H1 (cell line): ENCODE measurements at regions not wholly inside any gene's neighbourhood (a gene's known extent, or its start where the extent isn't known, plus 50 kb on each side); places are given as distances from the start of the nearest gene placed in this dataset.

ENCODE experiments used
- CTCF ChIA-PET: fragments of 300-600 bp; sonication (Branson Sonifier 250); formaldehyde crosslinking; loops from one replicate; lab custom pipeline; 2021; ENCODE audit not compliant: partially characterized antibody; lab: Charles Lee
- POLR2A ChIA-PET: fragments of 300-600 bp; sonication (Branson Sonifier 250); formaldehyde crosslinking; loops from one replicate; lab custom pipeline; 2021; ENCODE audit warnings: inconsistent platforms; ENCODE audit not compliant: partially characterized antibody; lab: Charles Lee
- DNase-seq, 2 experiments: peaks; one replicate each; pipeline versions ENCODE4 v3.0.0 to v3.0.0-alpha.2; 2010 to 2022; ENCODE audit warnings: low spot score in 2 of 2, low read depth in 1 of 2, mixed read lengths in 1 of 2
- FAIRE-seq: peaks from 2 replicates; lab custom pipeline; 2011; peaks lifted over from hg19 to GRCh38; lab: Jason Lieb, UNC
- H2AFZ ChIP-seq: 2 replicates; pipeline ENCODE4 v1.8.1; 2012; ENCODE audit warnings: low read length, inconsistent platforms
- H2AK5ac ChIP-seq: 2 replicates; pipeline ENCODE4 v1.6.1; 2013; ENCODE audit warnings: low read depth, low read length
- H2BK120ac ChIP-seq: replicated peaks from 2 replicates; pipeline ENCODE3; 2013; ENCODE audit warnings: low read depth, low read length, inconsistent platforms
- H2BK12ac ChIP-seq: 2 replicates; pipeline ENCODE4 v1.6.1; 2013; ENCODE audit warnings: low read depth, low read length
- H2BK15ac ChIP-seq: 2 replicates; pipeline ENCODE4 v1.6.1; 2013; ENCODE audit warnings: low read length
- H2BK20ac ChIP-seq: 2 replicates; pipeline ENCODE4 v1.6.1; 2013; ENCODE audit warnings: low read length
- H2BK5ac ChIP-seq: 2 replicates; pipeline ENCODE4 v1.6.1; 2013; ENCODE audit warnings: low read depth, low read length
- H3K14ac ChIP-seq: 2 replicates; pipeline ENCODE4 v1.6.1; 2013; ENCODE audit warnings: inconsistent platforms; ENCODE audit not compliant: insufficient read length
- H3K18ac ChIP-seq: 2 replicates; pipeline ENCODE4 v1.6.1; 2013; ENCODE audit warnings: low read length; ENCODE audit errors: extremely low read depth
- H3K23ac ChIP-seq: 2 replicates; pipeline ENCODE4 v1.6.1; 2013; ENCODE audit warnings: inconsistent platforms; ENCODE audit not compliant: insufficient read length
- H3K23me2 ChIP-seq: 2 replicates; pipeline ENCODE4 v1.6.1; 2013; ENCODE audit warnings: low read depth, low read length
- H3K27ac ChIP-seq: 2 replicates; pipeline ENCODE4 v1.6.1; 2011; ENCODE audit warnings: low read depth, low read length, inconsistent platforms
- H3K27me3 ChIP-seq, 4 experiments: replicated peaks in 1 of 4; 1 replicate in 1 of 4; 2 replicates in 3 of 4; pipeline versions ENCODE4 v1.6.1 to v1.8.1; 2011 to 2013; ENCODE audit warnings: low read length in 3 of 4, mild to moderate bottlenecking in 3 of 4, inconsistent platforms in 2 of 4, mixed read lengths in 2 of 4, moderate library complexity in 1 of 4; ENCODE audit not compliant: control insufficient read depth in 3 of 4, insufficient read depth in 3 of 4; ENCODE audit errors: extremely low read depth in 1 of 4
- H3K36me3 ChIP-seq, 4 experiments: 2 replicates each; pipeline versions ENCODE4 v1.6.1 to v1.8.1; 2011 to 2013; ENCODE audit warnings: mild to moderate bottlenecking in 4 of 4, low read length in 3 of 4, moderate library complexity in 2 of 4, control low read depth in 1 of 4, inconsistent platforms in 1 of 4; ENCODE audit not compliant: insufficient read depth in 4 of 4, control insufficient read depth in 2 of 4
- H3K4ac ChIP-seq: replicated peaks from 2 replicates; pipeline ENCODE3; 2013; ENCODE audit warnings: low read length, low read depth, mixed read lengths, inconsistent platforms; ENCODE audit not compliant: insufficient read length
- H3K4me1 ChIP-seq, 4 experiments: replicated peaks in 1 of 4; 1 replicate in 1 of 4; 2 replicates in 3 of 4; pipeline versions ENCODE4 v1.6.1 to v1.8.1; 2011 to 2013; ENCODE audit warnings: low read length in 3 of 4, inconsistent platforms in 2 of 4, mixed read lengths in 1 of 4; ENCODE audit not compliant: insufficient read depth in 4 of 4, control insufficient read depth in 3 of 4
- H3K4me2 ChIP-seq, 2 experiments: 2 replicates each; pipeline versions ENCODE4 v1.6.1 to v1.8.1; 2011 to 2013; ENCODE audit warnings: low read depth in 2 of 2, low read length in 2 of 2, control low read depth in 1 of 2, inconsistent platforms in 1 of 2, mild to moderate bottlenecking in 1 of 2; ENCODE audit not compliant: insufficient read depth in 1 of 2
- H3K4me3 ChIP-seq, 4 experiments: fragments of 200-600, 300-600 bp in 1 of 4; sonication (generic), shearing (Covaris generic), sonication (Bioruptor Twin) in 1 of 4; 2 replicates each; pipeline versions ENCODE4 v1.5.1 to v1.8.1; 2011 to 2016; ENCODE audit warnings: low read length in 4 of 4, low read depth in 3 of 4, control low read depth in 2 of 4, inconsistent platforms in 2 of 4, mild to moderate bottlenecking in 2 of 4, mixed read lengths in 1 of 4, moderate library complexity in 1 of 4; ENCODE audit not compliant: insufficient read depth in 2 of 4; ENCODE audit errors: extremely low read depth in 1 of 4
- H3K56ac ChIP-seq: replicated peaks from 2 replicates; pipeline ENCODE3; 2013; ENCODE audit warnings: low read depth, mild to moderate bottlenecking, mixed read lengths, low read length, inconsistent platforms; ENCODE audit not compliant: insufficient read length
- H3K79me1 ChIP-seq: 2 replicates; pipeline ENCODE4 v1.6.1; 2013; ENCODE audit warnings: low read depth, low read length, control low read depth
- H3K79me2 ChIP-seq, 2 experiments: 2 replicates each; pipeline versions ENCODE4 v1.6.1 to v1.8.1; 2012 to 2013; ENCODE audit warnings: low read length in 2 of 2, mild to moderate bottlenecking in 2 of 2, inconsistent platforms in 1 of 2; ENCODE audit not compliant: insufficient read depth in 2 of 2, control insufficient read depth in 1 of 2
- H3K9ac ChIP-seq, 4 experiments: replicated peaks in 1 of 4; 1 replicate in 1 of 4; 2 replicates in 3 of 4; pipeline versions ENCODE4 v1.6.1 to v1.8.1; 2011 to 2013; ENCODE audit warnings: low read depth in 3 of 4, low read length in 3 of 4, control low read depth in 2 of 4, mild to moderate bottlenecking in 2 of 4, moderate library complexity in 2 of 4, inconsistent platforms in 1 of 4; ENCODE audit errors: extremely low read depth in 1 of 4
- H3K9me3 ChIP-seq, 2 experiments: 2 replicates each; pipeline versions ENCODE4 v1.6.1 to v1.8.1; 2012 to 2013; ENCODE audit warnings: mild to moderate bottlenecking in 2 of 2, moderate library complexity in 2 of 2, control low read depth in 1 of 2, inconsistent platforms in 1 of 2, low read depth in 1 of 2, low read length in 1 of 2, mixed read lengths in 1 of 2; ENCODE audit not compliant: insufficient read depth in 2 of 2
- H4K20me1 ChIP-seq, 2 experiments: replicated peaks in 1 of 2; 2 replicates each; pipeline versions ENCODE3 to v1.8.1; 2011 to 2013; ENCODE audit warnings: inconsistent platforms in 2 of 2, low read length in 2 of 2, mild to moderate bottlenecking in 1 of 2; ENCODE audit not compliant: insufficient read depth in 2 of 2, control insufficient read depth in 1 of 2
- H4K5ac ChIP-seq: 2 replicates; pipeline ENCODE4 v1.6.1; 2013; ENCODE audit warnings: low read length, low read depth, mixed read lengths, inconsistent platforms; ENCODE audit not compliant: insufficient read length
- H4K8ac ChIP-seq: 2 replicates; pipeline ENCODE4 v1.8.0; 2013; ENCODE audit warnings: mild to moderate bottlenecking, moderate library complexity, low read length, inconsistent platforms; ENCODE audit not compliant: insufficient read depth; ENCODE audit errors: extremely low read depth
- H4K91ac ChIP-seq: replicated peaks from 2 replicates; pipeline ENCODE3; 2013; ENCODE audit warnings: low read length, mixed read lengths, inconsistent platforms; ENCODE audit not compliant: insufficient read length
- BACH1 ChIP-seq: IDR thresholded peaks from 2 replicates; pipeline ENCODE4 v1.6.1; 2012; ENCODE audit warnings: low read length, improper control_type of control experiment
- CBX8 ChIP-seq: fragments of 300-800, 300-1000 bp; sonication (generic); IDR thresholded peaks from 2 replicates; pipeline ENCODE4 v1.7.1; 2016; ENCODE audit warnings: low read depth, low read length, borderline replicate concordance
- EP300 ChIP-seq, 2 experiments: IDR thresholded peaks; 1 replicate in 1 of 2; 2 replicates in 1 of 2; pipeline ENCODE4 v1.6.1; 2011 to 2012; ENCODE audit warnings: low read depth in 2 of 2, low read length in 2 of 2, mild to moderate bottlenecking in 2 of 2, borderline replicate concordance in 1 of 2, inconsistent platforms in 1 of 2, moderate library complexity in 1 of 2
- HDAC2 ChIP-seq, 2 experiments: fragments of 300-600 bp in 1 of 2; sonication (generic) in 1 of 2; IDR thresholded peaks; 2 replicates each; pipeline ENCODE4 v1.6.1; 2011 to 2012; ENCODE audit warnings: low read depth in 2 of 2, low read length in 2 of 2, mild to moderate bottlenecking in 2 of 2, moderate library complexity in 2 of 2, borderline replicate concordance in 1 of 2, inconsistent platforms in 1 of 2
- KDM5A ChIP-seq: fragments of 200-600 bp; IDR thresholded peaks from 2 replicates; pipeline ENCODE4 v1.7.1; 2012; ENCODE audit warnings: mild to moderate bottlenecking, low read length, inconsistent platforms, mixed read lengths
- MAFK ChIP-seq: IDR thresholded peaks from 2 replicates; pipeline ENCODE4 v1.6.1; 2012; ENCODE audit warnings: low read depth, mild to moderate bottlenecking, improper control_type of control experiment, low read length
- PHF8 ChIP-seq: fragments of 200-600 bp; sonication (generic); conservative IDR thresholded peaks from 2 replicates; pipeline ENCODE4 v1.7.1; 2012; ENCODE audit warnings: low read depth, mild to moderate bottlenecking, inconsistent platforms, low read length, moderate library complexity
- RAD21 ChIP-seq, 2 experiments: IDR thresholded peaks in 1 of 2; conservative IDR thresholded peaks in 1 of 2; 2 replicates each; pipeline ENCODE4 v1.6.1; 2011; ENCODE audit warnings: low read depth in 2 of 2, low read length in 2 of 2, improper control_type of control experiment in 1 of 2, inconsistent platforms in 1 of 2, mild to moderate bottlenecking in 1 of 2, moderate library complexity in 1 of 2
- SAP30 ChIP-seq: fragments of 300-600 bp; sonication (generic); IDR thresholded peaks from 2 replicates; pipeline ENCODE4 v1.7.1; 2012; ENCODE audit warnings: low read length, moderate library complexity, mild to moderate bottlenecking, inconsistent platforms; ENCODE audit not compliant: insufficient read depth, insufficient replicate concordance
- SP1 ChIP-seq: IDR thresholded peaks from 2 replicates; pipeline ENCODE4 v1.6.1; 2011; ENCODE audit warnings: low read depth, low read length
- SUZ12 ChIP-seq: fragments of 200-600 bp; sonication (generic); IDR thresholded peaks from 2 replicates; pipeline ENCODE4 v1.6.1; 2012; ENCODE audit warnings: mild to moderate bottlenecking, inconsistent platforms, low read length, moderate library complexity, mixed read lengths
- TBP ChIP-seq: IDR thresholded peaks from 2 replicates; pipeline ENCODE4 v1.6.1; 2011; ENCODE audit warnings: low read depth, low read length, improper control_type of control experiment
- YY1 ChIP-seq: IDR thresholded peaks from 2 replicates; pipeline ENCODE4 v1.6.1; 2011; ENCODE audit warnings: low read depth, mild to moderate bottlenecking, low read length
- ZNF274 ChIP-seq: IDR thresholded peaks from 2 replicates; pipeline ENCODE4 v1.7.0; 2012; ENCODE audit warnings: low read length, borderline replicate concordance; ENCODE audit errors: extremely low read depth
- WGBS, 2 experiments: shearing (Covaris generic) in 1 of 2; methylation state at CpG; one replicate each; pipeline versions ENCODE4 v1.1.6 to v1.1.7; 2013 to 2015; ENCODE audit warnings: low lambda C conversion rate in 2 of 2, mixed read lengths in 2 of 2, inconsistent platforms in 1 of 2, low coverage in 1 of 2, missing lambda C conversion rate in 1 of 2; ENCODE audit not compliant: insufficient replicate concordance in 2 of 2, insufficient coverage in 1 of 2, insufficient read length in 1 of 2; ENCODE audit errors: extremely low coverage in 1 of 2, missing lambda C conversion rate in 1 of 2; 5-methylcytosine and 5-hydroxymethylcytosine counted together

DNA sequence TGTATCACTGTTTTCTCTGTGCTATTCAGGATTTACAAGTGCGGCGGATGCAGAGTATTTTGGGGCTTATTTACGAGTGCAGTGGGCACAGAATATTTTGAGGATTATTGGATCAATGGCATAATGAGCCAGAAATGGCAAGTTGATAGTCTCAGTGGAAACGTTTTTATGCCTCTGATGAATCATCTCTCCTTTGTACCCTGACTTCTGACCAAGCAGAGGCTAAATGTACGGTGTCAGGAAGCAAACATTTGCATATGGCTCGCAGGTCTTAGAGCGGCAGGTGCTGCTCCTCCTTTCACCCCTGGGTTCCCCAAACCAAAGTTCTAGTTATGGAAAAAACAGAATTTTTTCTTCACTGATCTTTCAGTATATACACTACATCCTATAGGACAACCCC lies 94.5 kb downstream of the LIG4 start:
- no peak overlapping the region for H3K4me2 ChIP-seq
- ChIA-PET CTCF (interaction anchor here (0.7 to 1.1 kb wide), 2 partner anchors 24 to 35 kb away, joined by 4 read pairs; no protein-coding TSS in a partner anchor), POLR2A (no interaction called here)
- no peaks in the 10 kb centered on the region for H3K79me2 ChIP-seq
- H2AFZ ChIP-seq, result no peak overlapping the region
- H3K14ac ChIP-seq, result no peak overlapping the region
- no peak overlapping the region for H2BK20ac ChIP-seq
- no peak overlapping the region for H3K56ac ChIP-seq
- H3K79me1 ChIP-seq, result no peaks in the 10 kb centered on the region
- H3K9me3 ChIP-seq, result no peaks in the 10 kb centered on the region
- no peak overlapping the region for H4K5ac ChIP-seq
- H3K9ac ChIP-seq, result no peak overlapping the region
- no peak overlapping the region for H3K4ac ChIP-seq
- no peak overlapping the region for H2BK12ac ChIP-seq
- FAIRE-seq (no peak), DNase-seq (no peak)
- H3K27me3 ChIP-seq, result no peaks in the 10 kb centered on the region
- H2BK5ac ChIP-seq, result no peak overlapping the region
- no peak overlapping the region for H4K8ac ChIP-seq
- H2BK120ac ChIP-seq, result no peak overlapping the region
- no peak overlapping the region for H2BK15ac ChIP-seq
- H3K4me1 ChIP-seq, result no peaks in the 10 kb centered on the region; a peak in 1 of 7 replicates
- H3K23me2 ChIP-seq, result no peaks in the 10 kb centered on the region
- no peaks in the 10 kb centered on the region for H3K36me3 ChIP-seq
- H3K27ac ChIP-seq, result no peak overlapping the region
- H4K91ac ChIP-seq, result no peak overlapping the region
- H3K4me3 ChIP-seq, result no peak overlapping the region
- 80% methylated on average over 7 of the region's 7 CpGs; no CpG with 5 or more reads in 1 of the 2 experiments for WGBS, 2 experiments
- H4K20me1 ChIP-seq, result no peaks in the 10 kb centered on the region
- no peak overlapping the region for H3K23ac ChIP-seq
- H2AK5ac ChIP-seq, result no peak overlapping the region
- H3K18ac ChIP-seq, result no peak overlapping the region
- TF ChIP-seq CBX8 (no peak), MAFK (no peak), HDAC2 (IDR thresholded peaks at IDR 0.05; ENCODE audit: borderline replicate concordance in 1 of 2, low read depth in 2 of 2, low read length in 2 of 2) (no peak), SUZ12 (no peak), RAD21 (IDR thresholded peaks at IDR 0.05 in 1 of 2, conservative IDR thresholded peaks at IDR 0.05 in 1 of 2; ENCODE audit: low read depth in 2 of 2, low read length in 2 of 2) (no peak), BACH1 (no peak), YY1 (no peak), PHF8 (no peak), TBP (no peak), SAP30 (no peak), KDM5A (no peak), ZNF274 (no peak), SP1 (no peak), EP300 (IDR thresholded peaks at IDR 0.05; ENCODE audit: borderline replicate concordance in 1 of 2, low read depth in 2 of 2, low read length in 2 of 2) (no peak)
